Heart left ventricle (tissue), 16 donors: ENCODE measurements at regions not wholly inside any gene's neighbourhood (a gene's known extent, or its start where the extent isn't known, plus 50 kb on each side); places are given as distances from the start of the nearest gene placed in this dataset.

Experiments
- ATAC-seq, 4 donors: fragments of 200-7000 bp; cut with Tn5 transposase; one replicate each; pipeline ENCODE4 v1.9.1; 2020 to 2022; ENCODE audit warnings: moderate library complexity in 4 of 4, mild to moderate bottlenecking in 3 of 4, moderate number of reproducible peaks in 1 of 4
- DNase-seq, 5 donors: peaks; one replicate each; pipeline ENCODE4 v3.0.0-alpha.2; 2020
- H3K27ac ChIP-seq, 12 donors: fragments of 200-600 bp; sonication (generic) in 4 of 12; one replicate each; pipeline versions ENCODE4 v1.5.0 to v1.8.0; 2016 to 2022; ENCODE audit warnings: mild to moderate bottlenecking in 2 of 12
- H3K27me3 ChIP-seq, 9 donors: fragments of 200-600 bp; sonication (generic) in 2 of 9; one replicate each; pipeline versions ENCODE4 v1.5.1 to v1.8.0; 2016 to 2022; ENCODE audit warnings: mild to moderate bottlenecking in 3 of 9
- H3K36me3 ChIP-seq, 9 donors: fragments of 200-600 bp; sonication (generic) in 2 of 9; one replicate each; pipeline versions ENCODE4 v1.5.0 to v1.8.0; 2018 to 2022; ENCODE audit warnings: mild to moderate bottlenecking in 2 of 9
- H3K4me1 ChIP-seq, 12 donors: fragments of 200-600 bp; sonication (generic) in 4 of 12; one replicate each; pipeline versions ENCODE4 v1.5.0 to v1.8.0; 2016 to 2022; ENCODE audit warnings: mild to moderate bottlenecking in 3 of 12
- H3K4me3 ChIP-seq, 12 donors: fragments of 200-600 bp; sonication (generic) in 4 of 12; one replicate each; pipeline versions ENCODE4 v1.5.0 to v1.8.0; 2017 to 2022; ENCODE audit warnings: mild to moderate bottlenecking in 9 of 12, moderate library complexity in 4 of 12
- H3K9me3 ChIP-seq, 12 donors: fragments of 200-600 bp; sonication (generic) in 4 of 12; one replicate each; pipeline versions ENCODE4 v1.5.0 to v1.8.0; 2016 to 2022; ENCODE audit warnings: mild to moderate bottlenecking in 1 of 12
- POLR2A ChIP-seq, 2 donors: fragments of 450-650 bp; IDR thresholded peaks; one replicate each; pipeline ENCODE4 v1.6.1; 2017; ENCODE audit warnings: antibody characterized with exemption in 2 of 2, mild to moderate bottlenecking in 2 of 2, moderate library complexity in 2 of 2
- WGBS, 4 donors: extraction: QIAGEN DNeasy Blood & Tissue Kit in 2 of 4; methylation state at CpG; one replicate each; pipeline versions ENCODE4 v1.1.5 to v1.1.7; 2013 to 2018; 5-methylcytosine and 5-hydroxymethylcytosine counted together
- intact Hi-C, 10 donors: fragments of 100-400 bp; cut with DNase I; formaldehyde crosslinking; loops; one replicate each; pipeline versions ENCODE4 v1.11.1 to v1.14.2; 2022
- TF ChIP-seq, protein P1 (sequence below), 12 donors: fragments of 200-600 bp; sonication (generic) in 4 of 12; IDR thresholded peaks; one replicate each; pipeline versions ENCODE4 v1.5.0 to v1.8.0; 2018 to 2022; ENCODE audit warnings: antibody characterized with exemption in 12 of 12, mild to moderate bottlenecking in 5 of 12
- donor health status: ischemic (EF 13 %, LVEDD 7.1; RV severe dilation, severe dysfunction).
- donor health status: healthy with polysubstance abuse.
- donor health status: DM: no; HTN: yes; CAD: no.
- donor health status: DM: no; HTN: no; CAD: no.
- donor health status: ischemic (EF 25% LVEDD 6.9; RV normal size, moderate dysfunction).
- donor health status: ischemic (EF 25% LVEDD 5.7; RV mildly dilated, moderate dysfunction).
- donor health status: healthy.
- donor health status: DM: yes; HTN: yes; CAD: no.
- donor health status: ischemic (EF 35%, LVEDD 5.7; RV mildly dilated, moderate dysfunction).
- donor health status: nonischemic (EF 11% LVEDD 7.7; RV severe dilation, severe dysfunction).
- donor health status: DM: yes; HTN: yes; CAD: no.
- donor health status: PGD.
- donor health status: ischemic (EF 29% LVEDD 5.4; RV normal size, mild dysfunction).
- donor health status: nonischemic (EF 23%, LVEDD 6.1; RV moderate dilation, normal function).

DNA sequence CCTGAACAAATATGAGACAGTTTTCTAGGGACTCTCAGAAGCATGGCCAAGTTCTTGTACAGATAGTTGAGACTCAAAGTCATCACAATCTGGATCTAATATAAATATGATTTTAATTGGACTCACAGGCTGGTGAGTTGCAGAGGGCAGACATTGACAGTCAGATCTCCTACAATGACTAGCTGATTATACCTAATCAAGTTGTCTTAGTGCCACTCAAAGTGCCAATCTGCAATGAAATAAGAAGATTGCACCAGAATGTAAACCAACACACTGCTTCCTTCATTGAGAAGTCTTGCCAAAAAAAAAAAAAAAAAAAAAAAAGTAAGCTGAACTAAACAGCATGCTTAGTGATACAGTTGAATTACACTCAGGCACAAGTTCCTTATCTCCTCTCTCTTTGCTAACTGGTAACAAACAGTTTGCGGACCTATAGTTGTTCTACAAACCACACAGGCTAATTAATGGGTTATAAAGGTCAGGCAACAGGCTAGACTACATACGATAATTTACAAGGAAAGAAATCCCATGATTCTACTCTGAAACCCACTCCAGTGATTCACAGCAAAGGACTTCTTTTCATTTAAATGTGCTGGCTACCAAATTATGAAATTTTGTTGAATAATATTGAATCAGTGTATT, 107.3 kb upstream of the NIPBL start:
- H3K9me3 ChIP-seq = peaks cover 0 to 13% (median 0%) of the 10 kb centered on the region in 12 donors
- H3K4me1 ChIP-seq = peaks cover 0 to 2% (median 0%) of the 10 kb centered on the region in 12 donors
- H3K4me3 ChIP-seq = no peak overlapping the region
- H3K27ac ChIP-seq = no peak overlapping the region
- TF ChIP-seq, protein P1, sequence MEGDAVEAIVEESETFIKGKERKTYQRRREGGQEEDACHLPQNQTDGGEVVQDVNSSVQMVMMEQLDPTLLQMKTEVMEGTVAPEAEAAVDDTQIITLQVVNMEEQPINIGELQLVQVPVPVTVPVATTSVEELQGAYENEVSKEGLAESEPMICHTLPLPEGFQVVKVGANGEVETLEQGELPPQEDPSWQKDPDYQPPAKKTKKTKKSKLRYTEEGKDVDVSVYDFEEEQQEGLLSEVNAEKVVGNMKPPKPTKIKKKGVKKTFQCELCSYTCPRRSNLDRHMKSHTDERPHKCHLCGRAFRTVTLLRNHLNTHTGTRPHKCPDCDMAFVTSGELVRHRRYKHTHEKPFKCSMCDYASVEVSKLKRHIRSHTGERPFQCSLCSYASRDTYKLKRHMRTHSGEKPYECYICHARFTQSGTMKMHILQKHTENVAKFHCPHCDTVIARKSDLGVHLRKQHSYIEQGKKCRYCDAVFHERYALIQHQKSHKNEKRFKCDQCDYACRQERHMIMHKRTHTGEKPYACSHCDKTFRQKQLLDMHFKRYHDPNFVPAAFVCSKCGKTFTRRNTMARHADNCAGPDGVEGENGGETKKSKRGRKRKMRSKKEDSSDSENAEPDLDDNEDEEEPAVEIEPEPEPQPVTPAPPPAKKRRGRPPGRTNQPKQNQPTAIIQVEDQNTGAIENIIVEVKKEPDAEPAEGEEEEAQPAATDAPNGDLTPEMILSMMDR (IDR thresholded peaks at IDR 0.05) = no peak
- no peak for TF ChIP-seq POLR2A (IDR thresholded peaks at IDR 0.05)
- H3K36me3 ChIP-seq = no peaks in the 10 kb centered on the region
- H3K27me3 ChIP-seq = no peaks in the 10 kb centered on the region
- 75 to 87% (median 79%) methylated on average over 2 of the region's 2 CpGs for WGBS, 4 donors
- intact Hi-C loops = no loop called here
- no peak for ATAC-seq
- DNase-seq = no peak

DNA sequence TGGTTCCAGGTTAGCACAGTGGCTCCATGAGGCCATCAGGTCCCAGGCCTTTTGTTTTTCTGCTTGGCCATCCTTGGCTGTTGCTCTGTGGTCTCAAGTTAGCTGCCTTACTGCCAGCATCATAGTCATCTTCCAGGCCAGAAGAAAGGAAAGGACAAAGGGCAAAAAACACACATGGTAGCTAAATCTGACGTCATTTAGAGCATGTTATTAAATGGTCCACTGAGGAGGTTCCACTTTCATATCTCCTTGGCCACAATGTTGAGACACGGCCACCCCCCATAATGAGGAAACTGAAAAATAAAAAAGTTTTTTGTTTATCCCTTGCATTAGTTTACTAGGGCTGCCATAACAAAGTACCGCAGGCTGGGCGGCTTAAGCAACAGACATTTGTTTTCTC, 106.4 kb upstream of the NIPBL start:
- no peak overlapping the region for H3K4me3 ChIP-seq
- 88 to 93% (median 93%) methylated on average over 4 of the region's 4 CpGs for WGBS, 4 donors
- H3K4me1 ChIP-seq = peaks cover 0 to 2% (median 0%) of the 10 kb centered on the region in 12 donors
- intact Hi-C loops = no loop called here
- DNase-seq = no peak
- no peaks in the 10 kb centered on the region for H3K36me3 ChIP-seq
- H3K27ac ChIP-seq = no peak overlapping the region
- no peak for TF ChIP-seq POLR2A (IDR thresholded peaks at IDR 0.05)
- TF ChIP-seq, protein P1 (IDR thresholded peaks at IDR 0.05) = no peak
- peaks cover 0 to 13% (median 0%) of the 10 kb centered on the region in 12 donors for H3K9me3 ChIP-seq
- H3K27me3 ChIP-seq = no peaks in the 10 kb centered on the region
- ATAC-seq = no peak

DNA sequence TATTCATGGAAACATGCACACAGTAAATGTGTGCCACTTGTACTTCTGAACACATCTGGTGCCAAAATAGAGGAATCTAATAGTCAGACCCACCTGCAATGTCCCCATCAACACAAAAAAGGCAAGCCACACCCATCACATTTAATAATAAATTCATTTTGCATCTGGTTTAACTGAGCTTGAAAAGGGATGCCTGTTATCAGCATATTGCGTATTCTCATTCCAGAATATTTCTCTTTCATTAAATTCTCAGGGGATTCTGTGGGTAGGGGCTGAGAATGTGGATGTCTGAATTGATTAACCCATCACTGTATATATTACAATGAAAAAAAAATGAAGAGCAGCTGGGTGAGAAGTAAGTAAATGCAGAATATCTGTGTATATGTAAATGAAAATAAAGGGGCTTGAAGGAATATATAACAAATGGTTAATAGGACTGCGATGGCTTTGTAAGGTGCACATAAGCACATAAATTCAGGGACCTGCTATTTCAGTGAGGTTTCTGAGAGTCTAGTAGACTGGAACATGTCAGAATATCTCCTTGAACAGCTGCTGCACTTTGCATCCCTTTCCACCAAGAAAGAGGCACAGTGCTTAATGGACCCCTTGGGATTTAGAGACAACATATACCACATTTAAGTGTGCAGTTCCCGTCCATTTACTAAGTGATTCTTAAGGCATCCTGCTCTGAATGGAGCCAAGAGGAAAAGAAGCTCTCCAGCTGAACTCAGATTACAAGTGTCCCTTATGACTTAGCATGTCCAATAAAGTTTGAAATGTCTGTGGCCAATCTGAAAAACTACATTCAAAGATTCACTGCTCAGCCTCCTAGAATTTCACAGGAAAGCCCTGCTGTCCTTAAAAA, 104.1 kb upstream of the NIPBL start:
- Histone ChIP-seq H3K4me3 (no peak overlapping the region), H3K36me3 (no peaks in the 10 kb centered on the region), H3K27me3 (no peaks in the 10 kb centered on the region), H3K27ac (no peak overlapping the region), H3K9me3 (peaks cover 0 to 4% (median 0%) of the 10 kb centered on the region in 12 donors), H3K4me1 (peaks cover 0 to 2% (median 0%) of the 10 kb centered on the region in 12 donors)
- WGBS, 4 donors = 41 to 63% (median 53%) methylated on average over 3 of the region's 3 CpGs
- TF ChIP-seq, protein P1 (IDR thresholded peaks at IDR 0.05) = no peak
- TF ChIP-seq POLR2A (IDR thresholded peaks at IDR 0.05) = no peak
- DNase-seq (no peak), ATAC-seq (no peak)
- intact Hi-C loops = no loop called here

DNA sequence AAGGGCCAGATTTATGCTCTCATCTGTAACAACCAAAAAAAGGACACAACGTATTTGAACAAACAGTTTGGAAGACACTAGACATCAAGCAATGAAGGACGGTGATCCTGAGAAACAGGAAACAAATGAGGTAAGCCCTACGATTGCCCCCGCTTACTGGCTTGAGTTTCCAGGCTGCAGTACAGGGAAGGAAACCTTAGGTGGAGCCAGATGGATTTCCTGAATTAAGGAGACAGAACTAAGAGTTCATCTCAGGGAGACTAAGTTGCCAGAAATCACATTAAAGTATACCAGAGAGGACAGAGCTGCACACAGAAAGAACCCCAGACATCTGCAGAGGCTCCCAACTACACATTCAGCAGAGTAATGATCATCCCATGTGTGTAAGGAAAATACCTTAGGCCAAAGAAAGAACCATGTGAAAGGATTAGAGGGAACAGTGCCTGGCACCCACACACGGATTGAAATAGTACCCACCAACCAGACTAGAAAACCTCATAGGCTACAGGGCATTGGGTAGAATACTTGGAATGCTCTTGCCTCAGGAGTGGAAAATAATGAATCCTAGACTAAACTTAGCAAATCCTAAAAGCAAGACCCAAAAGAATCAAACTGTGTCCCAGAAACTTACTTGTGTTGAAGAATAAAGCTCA, 99.3 kb upstream of the NIPBL start:
- H3K4me3 ChIP-seq = no peak overlapping the region
- WGBS, 4 donors = 17 to 29% (median 20%) methylated on average over 5 of the region's 5 CpGs
- peaks cover 0 to 2% (median 0%) of the 10 kb centered on the region in 12 donors for H3K4me1 ChIP-seq
- ATAC-seq = peak in 3 of 4 donors; percentile 58 to 76 (median 68)
- H3K27me3 ChIP-seq = no peaks in the 10 kb centered on the region
- intact Hi-C loops = no loop called here
- TF ChIP-seq POLR2A (IDR thresholded peaks at IDR 0.05) = no peak
- TF ChIP-seq, protein P1 (IDR thresholded peaks at IDR 0.05) = peak; percentile 26 to 61 (median 38)
- H3K9me3 ChIP-seq = peaks cover 0 to 5% (median 0%) of the 10 kb centered on the region in 12 donors
- peak in 1 of 5 donors; percentile 25 for DNase-seq
- no peak overlapping the region for H3K27ac ChIP-seq
- H3K36me3 ChIP-seq = no peaks in the 10 kb centered on the region
